Prostate gland (tissue), 2 donors: ENCODE measurements at regions not wholly inside any gene's neighbourhood (a gene's known extent, or its start where the extent isn't known, plus 50 kb on each side); places are given as distances from the start of the nearest gene placed in this dataset.

Source experiments
- POLR2A ChIP-seq: fragments of 450-650 bp; IDR thresholded peaks from one replicate; pipeline ENCODE4 v1.6.1; 2016; ENCODE audit warnings: antibody characterized with exemption, mild to moderate bottlenecking
- TF ChIP-seq, protein P1 (sequence below), 4 experiments: fragments of 200-600 bp in 2 of 4; fragments of 450-650 bp in 2 of 4; sonication (generic) in 2 of 4; IDR thresholded peaks; 1 replicate in 3 of 4; 2 replicates in 1 of 4; pipeline ENCODE4 v1.5.1; 2016 to 2019; ENCODE audit warnings: antibody characterized with exemption in 4 of 4, mild to moderate bottlenecking in 2 of 4, moderate library complexity in 2 of 4

DNA sequence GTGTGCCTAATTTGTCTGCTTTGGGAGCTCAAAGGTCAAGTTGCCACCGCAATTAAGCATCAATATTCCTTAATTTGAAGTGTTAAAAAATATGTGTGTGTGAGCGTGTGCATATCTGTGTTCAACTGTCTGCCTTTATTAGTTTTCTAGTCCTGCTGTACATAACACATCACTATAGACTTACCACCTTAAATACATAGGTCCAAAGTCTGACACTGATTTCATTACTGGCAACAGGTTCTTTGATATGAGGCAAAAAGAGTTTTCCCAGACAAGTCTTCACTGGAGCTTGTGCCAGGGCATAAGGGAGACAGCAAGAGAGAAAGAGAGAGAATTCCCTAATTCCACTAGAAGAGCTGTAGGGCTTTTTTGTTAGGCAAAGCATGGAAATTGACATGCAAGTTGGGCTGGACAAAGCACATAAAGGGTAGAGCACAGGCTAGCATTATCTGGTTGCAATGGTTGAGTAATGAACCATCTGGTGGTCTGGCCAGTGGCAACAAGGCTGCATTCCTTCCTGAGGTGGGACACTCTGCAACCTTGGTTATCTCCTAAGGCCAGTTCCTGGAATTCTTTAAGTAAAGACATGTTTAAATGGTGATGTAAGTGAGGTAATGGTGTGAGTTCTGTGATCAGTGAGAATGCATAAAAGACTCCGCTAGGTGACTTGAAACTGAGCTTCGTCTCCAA is 457.2 kb upstream of the ADAMTS5 start:
- TF ChIP-seq, protein P1, sequence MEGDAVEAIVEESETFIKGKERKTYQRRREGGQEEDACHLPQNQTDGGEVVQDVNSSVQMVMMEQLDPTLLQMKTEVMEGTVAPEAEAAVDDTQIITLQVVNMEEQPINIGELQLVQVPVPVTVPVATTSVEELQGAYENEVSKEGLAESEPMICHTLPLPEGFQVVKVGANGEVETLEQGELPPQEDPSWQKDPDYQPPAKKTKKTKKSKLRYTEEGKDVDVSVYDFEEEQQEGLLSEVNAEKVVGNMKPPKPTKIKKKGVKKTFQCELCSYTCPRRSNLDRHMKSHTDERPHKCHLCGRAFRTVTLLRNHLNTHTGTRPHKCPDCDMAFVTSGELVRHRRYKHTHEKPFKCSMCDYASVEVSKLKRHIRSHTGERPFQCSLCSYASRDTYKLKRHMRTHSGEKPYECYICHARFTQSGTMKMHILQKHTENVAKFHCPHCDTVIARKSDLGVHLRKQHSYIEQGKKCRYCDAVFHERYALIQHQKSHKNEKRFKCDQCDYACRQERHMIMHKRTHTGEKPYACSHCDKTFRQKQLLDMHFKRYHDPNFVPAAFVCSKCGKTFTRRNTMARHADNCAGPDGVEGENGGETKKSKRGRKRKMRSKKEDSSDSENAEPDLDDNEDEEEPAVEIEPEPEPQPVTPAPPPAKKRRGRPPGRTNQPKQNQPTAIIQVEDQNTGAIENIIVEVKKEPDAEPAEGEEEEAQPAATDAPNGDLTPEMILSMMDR (IDR thresholded peaks at IDR 0.05): no peak
- no peak for TF ChIP-seq POLR2A
